Lung (tissue), 11 donors: ENCODE measurements at regions not wholly inside any gene's neighbourhood (a gene's known extent, or its start where the extent isn't known, plus 50 kb on each side); places are given as distances from the start of the nearest gene placed in this dataset.
A peak's percentile ranks its signal among the peaks of the same experiment; 100 is the strongest.

ENCODE experiments used
- ATAC-seq: fragments of 200-7000 bp; cut with Tn5 transposase; one replicate; pipeline ENCODE4 v1.9.1; 2020; ENCODE audit warnings: moderate number of reproducible peaks; ENCODE audit not compliant: insufficient read depth, low FRiP score
- DNase-seq, 3 donors: peaks; one replicate each; pipeline ENCODE4 v3.0.0-alpha.2; 2013 to 2017
- H3K27ac ChIP-seq, 2 donors: one replicate each; pipeline ENCODE4 v1.5.1; 2013; ENCODE audit warnings: mild to moderate bottlenecking in 2 of 2, moderate library complexity in 2 of 2, control low read depth in 1 of 2, inconsistent platforms in 1 of 2, low read depth in 1 of 2, low read length in 1 of 2
- H3K27me3 ChIP-seq, 3 donors: one replicate each; pipeline ENCODE4 v1.5.1; 2013; ENCODE audit warnings: low read length in 2 of 3; ENCODE audit not compliant: control insufficient read depth in 3 of 3, insufficient read depth in 3 of 3
- H3K36me3 ChIP-seq, 4 donors: one replicate each; pipeline ENCODE4 v1.5.1; 2013; ENCODE audit warnings: low read length in 4 of 4, mild to moderate bottlenecking in 1 of 4, moderate library complexity in 1 of 4; ENCODE audit not compliant: control insufficient read depth in 4 of 4, insufficient read depth in 4 of 4
- H3K4me1 ChIP-seq, 5 donors: one replicate each; pipeline ENCODE4 v1.5.1; 2013; ENCODE audit warnings: low read length in 5 of 5, mild to moderate bottlenecking in 2 of 5, moderate library complexity in 1 of 5; ENCODE audit not compliant: control insufficient read depth in 5 of 5, insufficient read depth in 5 of 5
- H3K4me3 ChIP-seq: one replicate; pipeline ENCODE4 v1.5.1; 2013; ENCODE audit warnings: mild to moderate bottlenecking, control low read depth, moderate library complexity
- H3K9ac ChIP-seq, 2 donors: one replicate each; pipeline ENCODE4 v1.5.1; 2013; ENCODE audit warnings: low read length in 2 of 2, control low read depth in 1 of 2; ENCODE audit not compliant: insufficient read depth in 1 of 2
- H3K9me3 ChIP-seq, 4 donors: one replicate each; pipeline ENCODE4 v1.5.1; 2013; ENCODE audit warnings: low read length in 3 of 4, mild to moderate bottlenecking in 1 of 4, moderate library complexity in 1 of 4; ENCODE audit not compliant: control insufficient read depth in 4 of 4, insufficient read depth in 3 of 4
- WGBS, 2 donors: extraction: QIAGEN DNeasy Blood & Tissue Kit; methylation state at CpG; one replicate each; pipeline ENCODE4 v1.1.7; 2013; 5-methylcytosine and 5-hydroxymethylcytosine counted together
- TF ChIP-seq, protein P1 (sequence below): IDR thresholded peaks from 2 replicates; pipeline ENCODE4 v1.5.1; 2012; ENCODE audit warnings: mild to moderate bottlenecking; ENCODE audit errors: control extremely low read depth, extremely low read depth
- donor health status: control.
- donor health status: control.
- donor health status: Bipolar disorder and iron deficiency.
- donor health status: healthy.
- donor health status: DM: yes; HTN: yes; CAD: no.

DNA sequence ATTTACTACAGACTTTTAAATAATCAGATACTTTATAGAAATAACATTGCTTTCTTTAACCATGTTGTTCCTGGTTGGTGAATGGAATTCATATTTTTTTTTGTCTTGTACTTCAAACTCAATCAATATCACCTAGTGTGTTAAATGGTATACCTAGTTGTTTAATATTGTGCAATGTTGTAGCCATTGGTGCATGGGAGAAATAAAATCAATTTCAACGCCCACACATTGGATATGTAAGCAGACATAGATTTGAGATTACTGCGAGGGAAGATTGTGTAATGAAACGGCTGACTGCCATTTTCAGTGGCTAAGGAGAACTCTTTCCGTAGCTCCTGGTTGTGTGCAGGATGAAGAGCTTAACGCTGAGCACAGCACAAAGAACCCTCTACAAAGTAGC, 626.1 kb downstream of the TMEM182 start:
- TF ChIP-seq, protein P1, sequence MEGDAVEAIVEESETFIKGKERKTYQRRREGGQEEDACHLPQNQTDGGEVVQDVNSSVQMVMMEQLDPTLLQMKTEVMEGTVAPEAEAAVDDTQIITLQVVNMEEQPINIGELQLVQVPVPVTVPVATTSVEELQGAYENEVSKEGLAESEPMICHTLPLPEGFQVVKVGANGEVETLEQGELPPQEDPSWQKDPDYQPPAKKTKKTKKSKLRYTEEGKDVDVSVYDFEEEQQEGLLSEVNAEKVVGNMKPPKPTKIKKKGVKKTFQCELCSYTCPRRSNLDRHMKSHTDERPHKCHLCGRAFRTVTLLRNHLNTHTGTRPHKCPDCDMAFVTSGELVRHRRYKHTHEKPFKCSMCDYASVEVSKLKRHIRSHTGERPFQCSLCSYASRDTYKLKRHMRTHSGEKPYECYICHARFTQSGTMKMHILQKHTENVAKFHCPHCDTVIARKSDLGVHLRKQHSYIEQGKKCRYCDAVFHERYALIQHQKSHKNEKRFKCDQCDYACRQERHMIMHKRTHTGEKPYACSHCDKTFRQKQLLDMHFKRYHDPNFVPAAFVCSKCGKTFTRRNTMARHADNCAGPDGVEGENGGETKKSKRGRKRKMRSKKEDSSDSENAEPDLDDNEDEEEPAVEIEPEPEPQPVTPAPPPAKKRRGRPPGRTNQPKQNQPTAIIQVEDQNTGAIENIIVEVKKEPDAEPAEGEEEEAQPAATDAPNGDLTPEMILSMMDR, result no peak
- H3K9me3 ChIP-seq, result no peaks in the 10 kb centered on the region
- DNase-seq (no peak), ATAC-seq (no peak)
- H3K9ac ChIP-seq, result no peak overlapping the region
- WGBS, 2 donors, result 87 to 89% methylated on average over 5 of the region's 5 CpGs
- H3K27ac ChIP-seq, result no peak overlapping the region
- no peak overlapping the region for H3K4me3 ChIP-seq
- peaks cover 0 to 2% (median 0%) of the 10 kb centered on the region in 3 donors for H3K27me3 ChIP-seq
- no peaks in the 10 kb centered on the region for H3K36me3 ChIP-seq
- H3K4me1 ChIP-seq, result peaks cover 0 to 16% (median 0%) of the 10 kb centered on the region in 5 donors

DNA sequence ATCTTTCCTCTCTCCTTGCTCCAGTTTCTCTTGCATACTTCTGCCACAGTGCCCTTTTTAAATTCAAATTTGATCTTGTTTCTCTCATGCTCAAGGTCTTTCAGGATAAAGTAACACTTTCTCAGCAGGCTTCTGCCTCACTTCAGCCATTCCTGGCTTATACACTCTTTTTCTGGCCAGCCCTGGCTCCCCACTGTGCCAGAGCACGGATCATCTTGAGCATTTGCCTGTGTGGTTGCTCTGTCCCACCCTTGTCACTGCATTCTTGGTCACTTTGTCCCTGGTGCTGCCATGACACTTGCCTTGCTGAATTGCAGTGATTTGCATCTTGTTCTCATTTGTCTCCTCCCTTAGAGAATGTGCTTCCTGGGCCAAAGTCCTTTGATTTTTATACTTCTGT, 634.3 kb downstream of the TMEM182 start:
- Histone ChIP-seq H3K27ac (no peak overlapping the region), H3K27me3 (no peaks in the 10 kb centered on the region), H3K9ac (no peak overlapping the region), H3K36me3 (no peaks in the 10 kb centered on the region), H3K9me3 (no peaks in the 10 kb centered on the region), H3K4me3 (no peak overlapping the region), H3K4me1 (peaks cover 0 to 5% (median 0%) of the 10 kb centered on the region in 5 donors)
- no peak for DNase-seq
- 12 to 19% methylated on average over 1 of the region's 1 CpG for WGBS, 2 donors
- TF ChIP-seq, protein P1, result no peak
- ATAC-seq, result no peak

DNA sequence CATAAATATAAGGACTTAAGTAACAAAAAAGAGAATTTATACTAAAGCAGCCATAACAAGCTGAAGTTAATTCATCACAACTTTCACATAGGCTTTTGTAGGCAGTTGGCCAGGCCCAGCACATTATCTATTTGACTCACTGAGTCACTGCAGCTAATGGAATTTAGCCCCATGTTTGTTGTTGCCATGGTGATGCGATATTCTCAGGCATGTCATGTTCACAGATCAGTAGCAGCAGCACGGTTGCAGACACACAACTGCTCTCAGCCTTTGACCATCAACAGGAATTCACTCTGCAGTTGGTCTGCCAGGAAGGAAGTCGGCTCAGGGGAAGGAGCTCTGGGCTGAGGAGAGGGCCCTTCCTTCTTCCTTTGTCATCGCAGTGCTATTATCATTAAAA, 639.8 kb downstream of the TMEM182 start:
- no peaks in the 10 kb centered on the region for H3K36me3 ChIP-seq
- no peak overlapping the region for H3K27ac ChIP-seq
- no peaks in the 10 kb centered on the region for H3K9me3 ChIP-seq
- peaks cover 0 to 23% (median 3%) of the 10 kb centered on the region in 5 donors for H3K4me1 ChIP-seq
- no peaks in the 10 kb centered on the region for H3K27me3 ChIP-seq
- 15 to 20% methylated on average over 4 of the region's 4 CpGs for WGBS, 2 donors
- DNase-seq (peak; percentile 96 to 99 (median 99)), ATAC-seq (no peak)
- no peak overlapping the region for H3K4me3 ChIP-seq
- TF ChIP-seq, protein P1, result no peak
- H3K9ac ChIP-seq, result peak overlapping the region in 1 of 2 donors; percentile 36

DNA sequence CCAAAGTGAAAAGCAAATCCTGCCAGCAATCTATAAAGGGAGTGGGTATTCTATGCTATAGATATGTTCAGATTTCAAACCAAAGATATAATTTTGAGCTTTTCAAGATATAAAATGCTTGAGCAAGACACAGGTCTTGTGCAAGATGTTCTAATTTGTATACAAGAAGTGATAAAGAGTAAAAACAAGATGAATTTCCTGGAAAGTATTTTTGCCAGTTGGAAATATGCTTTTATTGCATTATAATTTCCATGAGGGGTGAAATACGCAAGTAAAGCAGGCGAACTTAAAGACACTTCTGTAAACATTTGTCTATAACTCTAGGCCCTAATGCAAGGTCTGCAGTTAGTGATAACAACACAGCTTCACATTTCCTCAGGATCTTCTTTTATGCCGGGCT, 640.5 kb downstream of the TMEM182 start:
- Histone ChIP-seq H3K9ac (no peak overlapping the region), H3K9me3 (no peaks in the 10 kb centered on the region), H3K4me1 (peaks cover 0 to 23% (median 3%) of the 10 kb centered on the region in 5 donors), H3K36me3 (no peaks in the 10 kb centered on the region), H3K4me3 (no peak overlapping the region), H3K27me3 (no peaks in the 10 kb centered on the region), H3K27ac (no peak overlapping the region)
- ATAC-seq (no peak), DNase-seq (peak in 2 of 3 donors; percentile 80 to 84)
- WGBS, 2 donors, result 73 to 84% methylated on average over 3 of the region's 3 CpGs
- TF ChIP-seq, protein P1, result no peak
